ENCODE measurements at regions not wholly inside any gene's neighbourhood (a gene's known extent, or its start where the extent isn't known, plus 50 kb on each side); places are given as distances from the start of the nearest gene placed in this dataset.

DNA sequence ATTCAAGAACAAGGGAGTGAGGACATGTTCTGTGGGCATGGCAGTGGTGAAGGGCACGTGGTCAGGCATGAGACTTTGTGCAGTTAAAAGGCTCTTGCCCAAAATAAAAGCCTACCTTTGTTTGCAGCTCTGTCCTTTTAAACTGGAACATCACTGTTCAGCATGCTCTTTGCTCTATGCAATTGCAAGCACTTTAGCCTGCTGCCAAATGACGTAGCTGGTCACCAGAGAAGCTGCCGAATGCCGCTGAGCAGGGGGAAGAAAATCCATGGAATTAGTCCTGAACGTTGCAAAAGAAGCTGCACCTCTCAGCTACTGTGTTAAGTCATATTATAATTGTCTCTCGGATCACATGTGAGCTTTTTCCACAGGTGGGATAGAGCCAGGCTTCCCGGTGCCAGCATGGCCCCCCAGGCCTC lies 176.3 kb upstream of the DIO2 start:
- TF ChIP-seq POLR2AphosphoS5 (IDR thresholded peaks at IDR 0.05; ENCODE audit: low read depth, low read length) (no peak), TAF1 (IDR thresholded peaks at IDR 0.05; ENCODE audit: borderline replicate concordance, insufficient read depth, low read length) (no peak)
- TF ChIP-seq, protein P1, sequence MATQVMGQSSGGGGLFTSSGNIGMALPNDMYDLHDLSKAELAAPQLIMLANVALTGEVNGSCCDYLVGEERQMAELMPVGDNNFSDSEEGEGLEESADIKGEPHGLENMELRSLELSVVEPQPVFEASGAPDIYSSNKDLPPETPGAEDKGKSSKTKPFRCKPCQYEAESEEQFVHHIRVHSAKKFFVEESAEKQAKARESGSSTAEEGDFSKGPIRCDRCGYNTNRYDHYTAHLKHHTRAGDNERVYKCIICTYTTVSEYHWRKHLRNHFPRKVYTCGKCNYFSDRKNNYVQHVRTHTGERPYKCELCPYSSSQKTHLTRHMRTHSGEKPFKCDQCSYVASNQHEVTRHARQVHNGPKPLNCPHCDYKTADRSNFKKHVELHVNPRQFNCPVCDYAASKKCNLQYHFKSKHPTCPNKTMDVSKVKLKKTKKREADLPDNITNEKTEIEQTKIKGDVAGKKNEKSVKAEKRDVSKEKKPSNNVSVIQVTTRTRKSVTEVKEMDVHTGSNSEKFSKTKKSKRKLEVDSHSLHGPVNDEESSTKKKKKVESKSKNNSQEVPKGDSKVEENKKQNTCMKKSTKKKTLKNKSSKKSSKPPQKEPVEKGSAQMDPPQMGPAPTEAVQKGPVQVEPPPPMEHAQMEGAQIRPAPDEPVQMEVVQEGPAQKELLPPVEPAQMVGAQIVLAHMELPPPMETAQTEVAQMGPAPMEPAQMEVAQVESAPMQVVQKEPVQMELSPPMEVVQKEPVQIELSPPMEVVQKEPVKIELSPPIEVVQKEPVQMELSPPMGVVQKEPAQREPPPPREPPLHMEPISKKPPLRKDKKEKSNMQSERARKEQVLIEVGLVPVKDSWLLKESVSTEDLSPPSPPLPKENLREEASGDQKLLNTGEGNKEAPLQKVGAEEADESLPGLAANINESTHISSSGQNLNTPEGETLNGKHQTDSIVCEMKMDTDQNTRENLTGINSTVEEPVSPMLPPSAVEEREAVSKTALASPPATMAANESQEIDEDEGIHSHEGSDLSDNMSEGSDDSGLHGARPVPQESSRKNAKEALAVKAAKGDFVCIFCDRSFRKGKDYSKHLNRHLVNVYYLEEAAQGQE (IDR thresholded peaks at IDR 0.05; ENCODE audit: insufficient read depth in 1 of 2, low read depth in 2 of 2, low read length in 2 of 2) = no peak

All from PFSK-1 (cell line).